ENCODE measurements at regions not wholly inside any gene's neighbourhood (a gene's known extent, or its start where the extent isn't known, plus 50 kb on each side); places are given as distances from the start of the nearest gene placed in this dataset.

GRCh38 chr21:25487046-25487594 lies 120.2 kb downstream of the MRPL39 start:
- CTCF ChIA-PET (ENCODE audit: partially characterized antibody), result no interaction called here
- Histone ChIP-seq H2BK20ac (ENCODE audit: low read length) (no peak overlapping the region), H3K27me3 (replicated peaks in 1 of 4; ENCODE audit: control insufficient read depth in 3 of 4, extremely low read depth in 1 of 4, insufficient read depth in 3 of 4, low read length in 3 of 4) (no peaks in the 10 kb centered on the region), H3K36me3 (ENCODE audit: control insufficient read depth in 2 of 4, insufficient read depth in 4 of 4, low read length in 3 of 4) (no peaks in the 10 kb centered on the region), H3K23ac (ENCODE audit: insufficient read length) (no peak overlapping the region), H2BK120ac (replicated peaks; ENCODE audit: low read depth, low read length) (no peak overlapping the region), H4K91ac (replicated peaks; ENCODE audit: insufficient read length, low read length) (no peak overlapping the region), H2AFZ (ENCODE audit: low read length) (no peak overlapping the region), H3K4me1 (replicated peaks in 1 of 4; ENCODE audit: control insufficient read depth in 3 of 4, insufficient read depth in 4 of 4, low read length in 3 of 4) (no peaks in the 10 kb centered on the region), H3K14ac (ENCODE audit: insufficient read length) (no peak overlapping the region), H4K5ac (ENCODE audit: insufficient read length, low read depth, low read length) (no peak overlapping the region), H3K56ac (replicated peaks; ENCODE audit: insufficient read length, low read depth, low read length) (no peak overlapping the region), H3K79me2 (ENCODE audit: control insufficient read depth in 1 of 2, insufficient read depth in 2 of 2, low read length in 2 of 2) (no peaks in the 10 kb centered on the region), H3K9me3 (ENCODE audit: insufficient read depth in 2 of 2, low read depth in 1 of 2, low read length in 1 of 2) (0 out of 4 replicates have a peak, but pooled peaks cover 0 to 5% of the 10 kb centered on the region in 2 experiments), H4K20me1 (replicated peaks in 1 of 2; ENCODE audit: control insufficient read depth in 1 of 2, insufficient read depth in 2 of 2, low read length in 2 of 2) (no peaks in the 10 kb centered on the region), H3K9ac (replicated peaks in 1 of 4; ENCODE audit: extremely low read depth in 1 of 4, low read depth in 3 of 4, low read length in 3 of 4) (no peak overlapping the region), H3K23me2 (ENCODE audit: low read depth, low read length) (no peaks in the 10 kb centered on the region), H2BK15ac (ENCODE audit: low read length) (no peak overlapping the region), H4K8ac (ENCODE audit: extremely low read depth, insufficient read depth, low read length) (no peak overlapping the region), H3K4me3 (ENCODE audit: extremely low read depth in 1 of 4, insufficient read depth in 2 of 4, low read depth in 3 of 4, low read length in 4 of 4) (no peak overlapping the region), H3K18ac (ENCODE audit: extremely low read depth, low read length) (no peak overlapping the region), H3K27ac (ENCODE audit: low read depth, low read length) (no peak overlapping the region), H3K4me2 (ENCODE audit: insufficient read depth in 1 of 2, low read depth in 2 of 2, low read length in 2 of 2) (no peak overlapping the region), H3K79me1 (ENCODE audit: low read depth, low read length) (no peaks in the 10 kb centered on the region), H3K4ac (replicated peaks; ENCODE audit: insufficient read length, low read depth, low read length) (no peak overlapping the region), H2BK12ac (ENCODE audit: low read depth, low read length) (no peak overlapping the region), H2BK5ac (ENCODE audit: low read depth, low read length) (no peak overlapping the region), H2AK5ac (ENCODE audit: low read depth, low read length) (no peak overlapping the region)
- FAIRE-seq, result no peak
- no peak for DNase-seq (ENCODE audit: low read depth in 1 of 2, low spot score in 2 of 2)
- POLR2A ChIA-PET (ENCODE audit: partially characterized antibody), result no interaction called here
- no peak for TF ChIP-seq YY1 (IDR thresholded peaks at IDR 0.05; ENCODE audit: low read depth, low read length)
- no peak for TF ChIP-seq SIN3A (conservative IDR thresholded peaks at IDR 0.05 in 1 of 2, IDR thresholded peaks at IDR 0.05 in 1 of 2; ENCODE audit: low read depth in 1 of 2, low read length in 2 of 2)
- no peak for TF ChIP-seq ZNF274 (IDR thresholded peaks at IDR 0.05; ENCODE audit: borderline replicate concordance, extremely low read depth, low read length)
- TF ChIP-seq POLR2AphosphoS5 (IDR thresholded peaks at IDR 0.05; ENCODE audit: low read depth, low read length), result no peak
- TF ChIP-seq CTBP2 (IDR thresholded peaks at IDR 0.05; ENCODE audit: borderline replicate concordance, insufficient read depth, insufficient read length, low read length), result no peak
- no peak for TF ChIP-seq JUND (IDR thresholded peaks at IDR 0.05; ENCODE audit: low read length)
- no peak for TF ChIP-seq PHF8 (conservative IDR thresholded peaks at IDR 0.05; ENCODE audit: low read depth, low read length)
- no peak for TF ChIP-seq ASH2L (IDR thresholded peaks at IDR 0.05; ENCODE audit: low read length)
- TF ChIP-seq NRF1 (IDR thresholded peaks at IDR 0.05; ENCODE audit: low read depth, low read length), result no peak
- TF ChIP-seq RBBP5 (IDR thresholded peaks at IDR 0.05; ENCODE audit: borderline replicate concordance, low read depth, low read length), result no peak
- TF ChIP-seq KDM5A (IDR thresholded peaks at IDR 0.05; ENCODE audit: low read length), result no peak
- 92% methylated on average over 3 of the region's 3 CpGs; no CpG with 5 or more reads in 1 of the 2 experiments for WGBS, 2 experiments (ENCODE audit: extremely low coverage in 1 of 2, insufficient coverage in 1 of 2, insufficient read length in 1 of 2, insufficient replicate concordance in 2 of 2, low coverage in 1 of 2, low lambda C conversion rate in 2 of 2, missing lambda C conversion rate in 1 of 2)
